Hypothalamus (tissue), 51 donors: ENCODE measurements at regions not wholly inside any gene's neighbourhood (a gene's known extent, or its start where the extent isn't known, plus 50 kb on each side); places are given as distances from the start of the nearest gene placed in this dataset.
"Not testable (repeated sequence)": the region's sequence is repeated elsewhere in the genome, so short reads cannot be mapped to it uniquely, and the experiment has no call there.

Experiments used
- DNase-seq, 51 donors: peaks; one replicate each; lab custom pipeline; 2025; lab: John Stamatoyannopoulos, UW

- DNase-seq = not testable (repeated sequence)
Observed at GRCh38 chr2:183975676-183976075, 622.7 kb upstream of the ZNF804A start.

GRCh38 chr2:183984871-183985270 lies 613.5 kb upstream of the ZNF804A start:
- no peak for DNase-seq

GRCh38 chr2:183991968-183992367 lies 606.4 kb upstream of the ZNF804A start:
- DNase-seq = no peak

- DNase-seq = no peak
Observed at GRCh38 chr2:183993052-183993451, 605.3 kb upstream of the ZNF804A start.

GRCh38 chr2:183995632-183996031 lies 602.7 kb upstream of the ZNF804A start:
- DNase-seq = no peak

- no peak for DNase-seq
Observed at GRCh38 chr2:183996825-183997793, 601.2 kb upstream of the ZNF804A start.

GRCh38 chr2:183998041-183998796 lies 600.1 kb upstream of the ZNF804A start:
- no peak for DNase-seq

GRCh38 chr2:183998797-183999190 lies 599.5 kb upstream of the ZNF804A start:
- no peak for DNase-seq

GRCh38 chr2:184004289-184004947 lies 593.9 kb upstream of the ZNF804A start:
- DNase-seq = no peak

GRCh38 chr2:184004948-184005672 lies 593.2 kb upstream of the ZNF804A start:
- no peak for DNase-seq

- DNase-seq = no peak
Observed at GRCh38 chr2:184006998-184007397, 591.3 kb upstream of the ZNF804A start.

- no peak for DNase-seq
Observed at GRCh38 chr2:184026961-184027360, 571.4 kb upstream of the ZNF804A start.

- no peak for DNase-seq
Observed at GRCh38 chr2:184030245-184030644, 568.1 kb upstream of the ZNF804A start.

GRCh38 chr2:184030989-184031388 lies 567.3 kb upstream of the ZNF804A start:
- DNase-seq = no peak

- no peak for DNase-seq
Observed at GRCh38 chr2:184031402-184032147, 566.8 kb upstream of the ZNF804A start.

GRCh38 chr2:184032983-184033382 lies 565.3 kb upstream of the ZNF804A start:
- no peak for DNase-seq

- no peak for DNase-seq
Observed at GRCh38 chr2:184037273-184037672, 561.1 kb upstream of the ZNF804A start.

GRCh38 chr2:184039493-184039892 lies 558.8 kb upstream of the ZNF804A start:
- DNase-seq = no peak

GRCh38 chr2:184040230-184040629 lies 558.1 kb upstream of the ZNF804A start:
- no peak for DNase-seq

- no peak for DNase-seq
Observed at GRCh38 chr2:184041077-184041476, 557.3 kb upstream of the ZNF804A start.
